SKM-1 (cell line): ENCODE measurements at regions not wholly inside any gene's neighbourhood (a gene's known extent, or its start where the extent isn't known, plus 50 kb on each side); places are given as distances from the start of the nearest gene placed in this dataset.
"Not testable (repeated sequence)": the region's sequence is repeated elsewhere in the genome, so short reads cannot be mapped to it uniquely, and the experiment has no call there.

Source experiments
- DNase-seq: peaks from one replicate; lab custom pipeline; 2025; ENCODE audit not compliant: unreplicated experiment; lab: John Stamatoyannopoulos, UW

GRCh38 chr6:68238097-68238601 is 396.9 kb upstream of the ADGRB3 start:
- no peak for DNase-seq

- DNase-seq = no peak
Observed at GRCh38 chr6:68237205-68237604, 397.9 kb upstream of the ADGRB3 start.

DNA sequence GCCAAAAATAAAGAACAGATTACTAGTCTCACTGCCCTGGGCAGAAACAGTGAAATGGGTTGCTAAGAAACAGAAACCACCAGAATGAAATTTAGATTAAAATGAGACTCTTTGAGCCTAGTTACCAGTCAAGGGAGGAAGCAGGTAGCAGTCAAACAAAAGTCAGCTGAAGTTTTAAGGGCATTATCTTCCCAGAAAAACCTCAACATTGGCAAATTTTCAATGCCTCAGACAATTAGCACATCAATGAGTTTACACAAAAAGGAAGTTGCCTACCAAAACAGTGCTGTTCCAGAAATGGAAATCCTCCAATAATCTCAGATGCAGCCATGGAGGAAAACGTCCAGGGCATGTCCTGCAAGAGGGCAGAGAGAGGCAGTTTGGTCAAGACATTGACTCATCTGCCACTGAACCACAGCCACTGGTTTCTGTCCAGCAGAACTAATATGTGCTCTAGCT is 399.7 kb upstream of the ADGRB3 start:
- DNase-seq = no peak

DNA sequence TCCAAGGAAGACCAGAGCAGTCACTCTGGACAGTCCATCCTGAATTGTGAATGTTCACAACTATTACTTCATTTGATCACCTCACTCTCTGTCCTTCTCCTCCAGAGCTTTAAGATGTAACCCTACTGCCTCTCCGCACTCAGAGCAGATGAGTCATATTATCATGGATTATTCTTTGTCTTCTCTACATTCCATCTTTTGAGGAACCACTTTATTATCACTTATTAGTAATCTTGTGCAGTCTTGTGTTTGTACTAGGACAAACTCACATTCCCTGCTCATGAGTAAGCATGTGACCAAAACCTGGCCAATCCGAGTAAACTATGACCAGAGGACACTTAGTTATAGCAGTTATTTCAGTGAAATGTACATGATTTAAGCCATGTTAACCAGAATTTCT is 401.5 kb upstream of the ADGRB3 start:
- no peak for DNase-seq

- DNase-seq = no peak
Observed at GRCh38 chr6:68229566-68229965, 405.5 kb upstream of the ADGRB3 start.

DNA sequence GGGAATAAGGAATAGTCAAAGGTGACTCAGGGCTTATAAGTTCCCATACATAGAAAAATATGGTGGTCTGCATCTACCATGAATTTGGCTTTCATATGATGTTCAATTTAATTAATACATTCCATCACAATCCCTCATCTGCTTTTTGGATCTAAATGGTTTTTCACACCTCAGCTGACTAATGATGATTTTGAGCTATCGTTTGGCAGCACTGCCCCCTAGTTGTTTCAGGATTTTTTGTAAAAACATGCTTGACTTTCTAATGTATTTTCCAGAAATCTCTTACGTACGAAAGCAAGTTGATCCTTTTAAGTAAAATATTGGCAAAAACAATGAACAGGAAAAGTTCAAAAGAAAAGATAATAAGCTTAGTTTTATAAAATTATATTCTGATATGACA is 408.6 kb upstream of the ADGRB3 start:
- no peak for DNase-seq

- no peak for DNase-seq
Observed at GRCh38 chr6:68225729-68226128, 409.4 kb upstream of the ADGRB3 start.

DNA sequence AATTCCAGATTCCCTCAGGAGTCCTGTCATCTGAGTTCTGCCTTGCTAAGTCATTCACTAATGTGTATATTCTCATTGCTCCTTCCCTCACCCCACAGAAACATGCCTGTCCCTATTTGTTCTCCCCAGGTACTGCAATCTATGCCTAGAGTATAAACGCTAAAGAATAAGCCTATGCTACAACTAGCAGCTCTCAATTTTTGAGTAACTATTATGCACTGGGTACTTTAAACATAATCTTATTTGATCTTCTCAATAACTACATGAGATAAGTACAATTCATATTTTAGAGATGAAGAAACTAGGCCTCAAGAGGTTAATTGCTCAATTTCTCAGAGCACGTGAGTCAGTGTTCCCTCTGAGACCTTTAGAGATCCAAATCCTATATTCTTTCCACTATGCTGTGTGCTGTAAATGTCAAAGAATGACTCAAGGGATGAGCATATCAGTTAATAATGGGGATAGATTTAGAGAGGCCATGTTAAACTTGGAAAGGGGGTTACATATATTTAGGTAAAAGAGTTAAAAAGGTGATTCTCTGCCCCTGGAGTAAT is 423.8 kb upstream of the ADGRB3 start:
- DNase-seq = no peak

GRCh38 chr6:68207612-68208011 is 427.5 kb upstream of the ADGRB3 start:
- not testable (repeated sequence) for DNase-seq

- no peak for DNase-seq
Observed at GRCh38 chr6:68200929-68201328, 434.2 kb upstream of the ADGRB3 start.

- DNase-seq = no peak
Observed at GRCh38 chr6:68197356-68197755, 437.7 kb upstream of the ADGRB3 start.

DNA sequence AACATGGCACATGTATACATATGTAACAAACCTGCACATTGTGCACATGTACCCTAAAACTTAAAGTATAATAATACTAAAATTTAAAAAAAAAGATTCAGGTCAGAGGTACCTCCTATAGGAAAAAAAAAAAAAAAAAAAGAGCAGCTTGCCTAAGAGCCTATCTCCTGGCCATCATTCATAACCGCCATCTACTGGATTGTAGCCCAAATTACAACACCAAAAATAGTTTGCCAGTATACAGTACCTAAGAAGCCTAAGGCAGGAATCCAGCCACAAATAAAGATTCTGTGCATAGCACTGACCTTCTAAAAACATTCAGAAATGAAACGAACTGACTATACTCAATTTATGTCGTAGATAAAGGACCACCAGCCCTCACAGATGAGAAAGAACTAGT is 438.4 kb upstream of the ADGRB3 start:
- DNase-seq = no peak

GRCh38 chr6:68195753-68196152 is 439.3 kb upstream of the ADGRB3 start:
- DNase-seq = not testable (repeated sequence)

DNA sequence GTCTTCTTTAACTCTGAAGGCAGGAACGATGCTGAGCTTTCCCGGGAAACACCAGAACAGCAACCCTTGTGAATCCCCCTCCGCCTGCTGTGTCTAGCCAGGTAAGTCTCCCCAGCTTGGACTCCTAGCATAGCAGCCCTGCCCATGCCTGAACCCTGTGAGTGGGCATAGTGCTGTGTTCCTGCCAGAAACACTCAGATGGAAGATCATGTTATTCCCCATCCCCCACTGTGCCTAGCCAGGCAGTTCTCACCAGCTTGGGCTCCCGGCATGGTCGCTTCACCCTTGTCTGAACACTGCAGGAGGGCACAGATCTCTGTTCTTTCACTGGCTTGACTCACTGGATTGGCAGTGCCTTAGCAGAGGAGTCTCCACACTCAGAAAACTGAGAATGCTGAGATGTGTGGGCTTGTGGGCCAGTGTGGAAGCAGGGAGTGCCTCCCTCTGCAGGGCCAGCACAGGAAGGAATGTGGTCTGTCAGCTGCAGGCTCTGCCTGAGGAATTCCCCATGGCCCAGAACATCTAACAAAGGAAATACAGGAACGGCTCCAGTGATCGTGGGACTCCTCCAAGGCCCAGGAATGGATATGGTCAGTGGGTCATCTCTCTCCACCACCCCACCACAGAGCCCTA is 440.1 kb upstream of the ADGRB3 start:
- DNase-seq = no peak

DNA sequence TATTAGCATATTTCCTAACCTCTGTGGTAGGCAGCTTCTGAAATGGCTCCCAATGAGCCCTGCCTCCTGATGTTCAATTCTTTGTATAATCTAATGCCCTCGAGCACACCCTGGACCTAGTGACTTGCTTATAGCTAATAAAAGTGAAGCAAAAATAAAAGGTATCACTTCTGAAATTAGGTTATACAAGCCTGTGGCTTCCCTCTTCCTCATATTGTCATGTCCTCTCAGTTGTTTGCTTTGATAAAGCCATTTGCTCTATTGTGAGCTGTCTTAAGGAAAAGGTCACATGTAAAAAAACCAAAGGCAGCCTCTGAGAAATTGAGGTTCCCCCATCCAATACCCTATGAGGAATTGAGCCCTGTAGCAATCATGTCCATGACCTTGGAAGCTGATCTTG is 442.1 kb upstream of the ADGRB3 start:
- no peak for DNase-seq

DNA sequence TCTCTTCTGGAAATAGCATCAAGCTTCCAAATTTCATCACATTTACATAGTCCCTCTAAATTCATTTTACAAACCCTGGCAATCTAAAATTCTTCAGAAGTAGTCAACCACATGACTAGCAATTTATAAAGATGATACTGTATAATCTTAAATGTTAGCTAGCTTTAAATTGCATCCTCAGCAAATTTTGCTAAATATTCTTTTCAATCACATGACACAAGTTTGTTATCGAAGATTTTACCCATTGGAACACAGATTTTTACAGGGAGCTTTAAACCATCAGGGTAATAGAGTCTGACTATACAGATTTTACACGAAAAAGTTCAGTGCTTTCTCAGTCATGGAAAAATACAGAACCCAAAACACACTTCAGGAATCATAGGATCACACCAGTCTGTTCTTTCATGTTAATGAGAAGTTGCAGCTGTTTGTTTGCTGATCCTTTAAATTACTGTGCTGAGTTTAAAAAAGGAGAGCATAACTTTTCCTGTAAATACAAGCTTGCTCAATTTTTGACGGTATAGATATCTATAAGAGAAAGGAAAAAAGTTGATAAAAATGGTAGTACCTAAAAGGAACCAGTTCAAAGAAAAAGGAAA is 445.8 kb upstream of the ADGRB3 start:
- DNase-seq = no peak

- DNase-seq = no peak
Observed at GRCh38 chr6:68186870-68187269, 448.2 kb upstream of the ADGRB3 start.

GRCh38 chr6:68182386-68182785 is 452.7 kb upstream of the ADGRB3 start:
- DNase-seq = no peak

- DNase-seq = not testable (repeated sequence)
Observed at GRCh38 chr6:68181027-68181426, 454.1 kb upstream of the ADGRB3 start.

DNA sequence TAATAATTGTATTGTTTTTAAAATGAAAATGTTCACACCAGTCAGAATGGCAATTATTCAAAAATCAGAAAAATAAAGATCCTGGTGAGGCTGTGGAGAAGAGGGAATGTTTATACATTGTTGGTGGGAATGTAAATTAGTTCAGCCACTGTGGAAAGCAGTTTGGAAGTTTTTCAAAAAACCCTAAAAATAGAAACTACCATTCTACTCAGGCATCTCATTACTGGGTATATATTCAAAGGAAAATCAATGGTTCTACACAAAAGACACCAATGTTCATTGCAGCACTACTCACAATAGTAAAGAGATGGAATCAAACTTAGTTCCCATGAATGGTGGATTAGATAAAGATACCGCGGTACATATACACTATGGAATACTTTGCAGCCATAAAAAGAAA is 461.5 kb upstream of the ADGRB3 start:
- no peak for DNase-seq

- DNase-seq = no peak
Observed at GRCh38 chr6:68169922-68170321, 465.2 kb upstream of the ADGRB3 start.

DNA sequence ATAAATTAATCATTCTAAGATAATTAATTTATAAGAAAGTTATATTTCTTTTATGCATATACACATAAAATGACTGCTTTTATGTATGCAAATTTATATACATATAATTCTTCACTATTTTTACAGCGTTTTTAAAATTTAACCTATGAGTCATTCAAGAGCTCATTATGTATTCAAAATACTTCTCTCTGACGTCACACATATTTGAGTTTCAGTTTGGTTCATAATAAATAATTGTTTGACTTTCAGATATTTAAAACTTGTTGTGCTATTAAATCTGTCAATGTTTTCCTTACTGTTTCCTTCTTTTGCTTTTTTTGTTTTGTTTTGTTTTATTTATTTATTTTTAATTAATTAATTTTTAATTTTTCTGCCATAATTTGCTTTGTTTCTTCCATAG is 467.5 kb upstream of the ADGRB3 start:
- DNase-seq = no peak

DNA sequence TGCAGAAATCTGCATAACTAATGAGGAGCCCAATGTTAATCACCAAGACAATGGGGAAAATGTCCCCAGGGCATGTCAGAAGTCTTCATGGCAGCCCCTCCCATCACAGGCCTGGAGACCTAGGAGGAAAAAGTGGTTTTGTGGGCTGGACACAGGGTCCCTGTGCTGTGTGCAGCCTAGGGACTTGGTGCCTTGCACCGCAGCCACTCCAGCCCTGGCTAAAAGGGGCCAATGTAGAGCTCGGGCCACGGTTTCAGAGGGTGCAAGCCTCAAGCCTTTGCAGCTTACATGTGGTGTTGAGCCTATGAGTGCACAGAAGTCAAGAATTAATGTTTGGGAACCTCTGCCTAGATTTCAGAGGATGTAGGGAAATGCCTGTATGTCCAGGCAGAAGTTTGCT is 474.3 kb upstream of the ADGRB3 start:
- not testable (repeated sequence) for DNase-seq
